ENCODE measurements at regions not wholly inside any gene's neighbourhood (a gene's known extent, or its start where the extent isn't known, plus 50 kb on each side); places are given as distances from the start of the nearest gene placed in this dataset.
"Not testable (repeated sequence)": the region's sequence is repeated elsewhere in the genome, so short reads cannot be mapped to it uniquely, and the experiment has no call there.

DNA sequence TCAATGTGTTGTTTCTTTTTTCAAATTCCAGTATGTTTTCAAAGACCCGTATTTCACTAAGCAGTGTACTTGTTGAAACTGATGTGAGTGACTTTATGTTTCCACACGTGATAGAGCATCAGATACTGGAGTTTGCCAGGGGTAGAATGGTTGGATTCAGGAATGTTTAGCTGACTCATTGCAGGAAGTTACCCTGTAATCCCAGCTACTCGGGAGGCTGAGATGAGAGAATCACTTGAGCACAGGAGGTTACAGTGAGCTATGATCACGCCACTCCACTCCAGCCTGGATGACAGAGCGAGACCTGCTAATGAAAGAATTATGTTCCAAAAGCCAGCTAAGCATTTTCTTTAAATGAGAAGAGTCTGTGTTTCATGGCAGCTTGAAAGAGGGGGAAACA lies 147.6 kb downstream of the RBMX2 start:
- not testable (repeated sequence) for H3K4me3 ChIP-seq (ENCODE audit: low read depth in 1 of 2, low read length in 2 of 2); H3K27ac ChIP-seq (ENCODE audit: low read depth in 2 of 2, low read length in 1 of 2); H3K9me3 ChIP-seq (ENCODE audit: control insufficient read depth in 2 of 2, insufficient read depth in 1 of 2, low read depth in 1 of 2, low read length in 1 of 2); H3K27me3 ChIP-seq (ENCODE audit: control insufficient read depth in 1 of 2, insufficient read depth in 2 of 2, low read length in 2 of 2); H3K36me3 ChIP-seq (ENCODE audit: control insufficient read depth in 2 of 2, insufficient read depth in 2 of 2, low read length in 1 of 2); H3K4me1 ChIP-seq (ENCODE audit: control insufficient read depth in 2 of 2, insufficient read depth in 2 of 2, low read length in 1 of 2)
- 51 to 61% methylated on average over 5 of the region's 5 CpGs for WGBS, 2 donors

DNA sequence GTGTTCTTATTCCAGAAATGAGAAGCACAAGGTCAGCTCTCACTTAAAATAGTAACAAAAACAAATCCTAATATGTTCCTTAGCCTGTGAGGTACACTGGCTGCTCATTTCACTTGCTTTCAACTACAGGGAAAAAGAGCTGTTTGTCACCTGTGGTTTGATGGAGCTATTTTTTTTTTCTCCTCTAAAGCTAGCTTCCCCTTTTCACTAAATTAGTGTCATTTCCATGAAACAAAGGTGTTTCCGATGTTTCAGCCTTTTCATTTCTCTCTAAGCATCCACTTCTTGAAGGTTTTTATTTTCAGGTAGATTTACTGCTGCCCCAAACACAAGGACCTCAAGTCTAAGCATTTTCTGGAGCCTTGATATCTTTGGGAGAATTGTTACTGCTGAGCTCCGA lies 148.6 kb downstream of the RBMX2 start:
- Histone ChIP-seq H3K4me1 (ENCODE audit: control insufficient read depth in 2 of 2, insufficient read depth in 2 of 2, low read length in 1 of 2) (no peaks in the 10 kb centered on the region), H3K36me3 (ENCODE audit: control insufficient read depth in 2 of 2, insufficient read depth in 2 of 2, low read length in 1 of 2) (no peaks in the 10 kb centered on the region), H3K4me3 (ENCODE audit: low read depth in 1 of 2, low read length in 2 of 2) (no peak overlapping the region), H3K9me3 (ENCODE audit: control insufficient read depth in 2 of 2, insufficient read depth in 1 of 2, low read depth in 1 of 2, low read length in 1 of 2) (no peaks in the 10 kb centered on the region), H3K27me3 (ENCODE audit: control insufficient read depth in 1 of 2, insufficient read depth in 2 of 2, low read length in 2 of 2) (peaks cover 0 to 3% of the 10 kb centered on the region in 2 donors), H3K27ac (ENCODE audit: low read depth in 2 of 2, low read length in 1 of 2) (no peak overlapping the region)
- 77 to 81% methylated on average over 2 of the region's 2 CpGs for WGBS, 2 donors

- H3K27me3 ChIP-seq (ENCODE audit: control insufficient read depth in 1 of 2, insufficient read depth in 2 of 2, low read length in 2 of 2), result peaks cover 0 to 5% of the 10 kb centered on the region in 2 donors
- H3K9me3 ChIP-seq (ENCODE audit: control insufficient read depth in 2 of 2, insufficient read depth in 1 of 2, low read depth in 1 of 2, low read length in 1 of 2), result no peaks in the 10 kb centered on the region
- H3K4me1 ChIP-seq (ENCODE audit: control insufficient read depth in 2 of 2, insufficient read depth in 2 of 2, low read length in 1 of 2), result no peaks in the 10 kb centered on the region
- H3K36me3 ChIP-seq (ENCODE audit: control insufficient read depth in 2 of 2, insufficient read depth in 2 of 2, low read length in 1 of 2), result no peaks in the 10 kb centered on the region
- 64 to 80% methylated on average over 6 of the region's 6 CpGs for WGBS, 2 donors
- no peak overlapping the region for H3K27ac ChIP-seq (ENCODE audit: low read depth in 2 of 2, low read length in 1 of 2)
- H3K4me3 ChIP-seq (ENCODE audit: low read depth in 1 of 2, low read length in 2 of 2), result no peak overlapping the region
Measured at GRCh38 chrX:130552444-130553073, 150.8 kb downstream of the RBMX2 start.

- H3K27ac ChIP-seq (ENCODE audit: low read depth in 2 of 2, low read length in 1 of 2), result no peak overlapping the region
- H3K36me3 ChIP-seq (ENCODE audit: control insufficient read depth in 2 of 2, insufficient read depth in 2 of 2, low read length in 1 of 2), result no peaks in the 10 kb centered on the region
- peaks cover 0 to 2% of the 10 kb centered on the region in 2 donors for H3K27me3 ChIP-seq (ENCODE audit: control insufficient read depth in 1 of 2, insufficient read depth in 2 of 2, low read length in 2 of 2)
- no peak overlapping the region for H3K4me3 ChIP-seq (ENCODE audit: low read depth in 1 of 2, low read length in 2 of 2)
- no peaks in the 10 kb centered on the region for H3K4me1 ChIP-seq (ENCODE audit: control insufficient read depth in 2 of 2, insufficient read depth in 2 of 2, low read length in 1 of 2)
- H3K9me3 ChIP-seq (ENCODE audit: control insufficient read depth in 2 of 2, insufficient read depth in 1 of 2, low read depth in 1 of 2, low read length in 1 of 2), result no peaks in the 10 kb centered on the region
- WGBS, 2 donors, result 76 to 88% methylated on average over 3 of the region's 3 CpGs
Measured at GRCh38 chrX:130555341-130555740, 153.6 kb downstream of the RBMX2 start.

- Histone ChIP-seq H3K27me3 (ENCODE audit: control insufficient read depth in 1 of 2, insufficient read depth in 2 of 2, low read length in 2 of 2) (peaks cover 0 to 2% of the 10 kb centered on the region in 2 donors), H3K4me3 (ENCODE audit: low read depth in 1 of 2, low read length in 2 of 2) (no peak overlapping the region), H3K36me3 (ENCODE audit: control insufficient read depth in 2 of 2, insufficient read depth in 2 of 2, low read length in 1 of 2) (no peaks in the 10 kb centered on the region), H3K27ac (ENCODE audit: low read depth in 2 of 2, low read length in 1 of 2) (no peak overlapping the region), H3K4me1 (ENCODE audit: control insufficient read depth in 2 of 2, insufficient read depth in 2 of 2, low read length in 1 of 2) (no peaks in the 10 kb centered on the region), H3K9me3 (ENCODE audit: control insufficient read depth in 2 of 2, insufficient read depth in 1 of 2, low read depth in 1 of 2, low read length in 1 of 2) (no peaks in the 10 kb centered on the region)
- WGBS, 2 donors, result 39 to 61% methylated on average over 3 of the region's 3 CpGs
Measured at GRCh38 chrX:130555757-130556156, 154.0 kb downstream of the RBMX2 start.

DNA sequence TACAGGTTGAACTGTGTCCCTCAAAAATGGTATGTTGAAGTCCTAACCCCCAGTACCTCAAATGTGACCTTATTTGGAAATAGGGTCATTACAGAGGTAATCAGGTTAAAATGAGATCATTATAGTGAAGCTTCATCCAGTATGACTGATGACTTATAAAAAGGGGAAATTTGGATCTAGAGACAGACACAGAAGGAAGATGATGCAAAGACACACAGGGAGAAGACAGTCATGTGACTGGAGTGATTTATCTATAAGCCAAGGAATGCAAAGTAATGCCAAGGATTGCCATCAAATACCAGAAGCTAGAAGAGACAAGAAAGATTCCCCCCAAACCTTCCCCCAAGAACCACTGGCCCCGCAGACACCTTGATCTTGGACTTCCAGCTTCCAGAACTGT lies 155.2 kb downstream of the RBMX2 start:
- H3K36me3 ChIP-seq (ENCODE audit: control insufficient read depth in 2 of 2, insufficient read depth in 2 of 2, low read length in 1 of 2), result no peaks in the 10 kb centered on the region
- no peaks in the 10 kb centered on the region for H3K4me1 ChIP-seq (ENCODE audit: control insufficient read depth in 2 of 2, insufficient read depth in 2 of 2, low read length in 1 of 2)
- WGBS, 2 donors, result 81 to 85% methylated on average over 1 of the region's 1 CpG
- no peak overlapping the region for H3K4me3 ChIP-seq (ENCODE audit: low read depth in 1 of 2, low read length in 2 of 2)
- H3K27me3 ChIP-seq (ENCODE audit: control insufficient read depth in 1 of 2, insufficient read depth in 2 of 2, low read length in 2 of 2), result peaks cover 0 to 2% of the 10 kb centered on the region in 2 donors
- no peak overlapping the region for H3K27ac ChIP-seq (ENCODE audit: low read depth in 2 of 2, low read length in 1 of 2)
- H3K9me3 ChIP-seq (ENCODE audit: control insufficient read depth in 2 of 2, insufficient read depth in 1 of 2, low read depth in 1 of 2, low read length in 1 of 2), result no peaks in the 10 kb centered on the region

DNA sequence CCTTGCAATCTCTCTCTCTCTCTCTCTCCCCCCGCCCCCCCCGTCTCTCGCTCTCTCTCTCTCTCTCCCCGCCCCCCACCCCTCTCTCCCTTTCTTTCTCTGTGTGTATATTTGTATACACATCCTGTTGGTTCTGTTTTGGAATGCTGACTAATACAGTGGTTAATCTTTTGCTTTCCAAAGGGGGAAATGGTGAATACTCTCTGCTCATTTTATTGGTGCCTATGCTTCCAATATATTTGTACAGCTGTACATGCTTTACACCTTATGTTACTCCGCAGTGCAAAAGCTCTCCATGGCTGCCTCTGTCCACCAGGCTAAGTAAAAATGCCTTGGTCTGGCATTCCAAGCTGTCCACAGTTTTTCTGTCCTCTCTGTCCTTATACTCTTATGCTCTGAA lies 158.8 kb downstream of the RBMX2 start:
- no peak overlapping the region for H3K4me3 ChIP-seq (ENCODE audit: low read depth in 1 of 2, low read length in 2 of 2)
- no peaks in the 10 kb centered on the region for H3K36me3 ChIP-seq (ENCODE audit: control insufficient read depth in 2 of 2, insufficient read depth in 2 of 2, low read length in 1 of 2)
- no peak overlapping the region for H3K27ac ChIP-seq (ENCODE audit: low read depth in 2 of 2, low read length in 1 of 2)
- no peaks in the 10 kb centered on the region for H3K4me1 ChIP-seq (ENCODE audit: control insufficient read depth in 2 of 2, insufficient read depth in 2 of 2, low read length in 1 of 2)
- 69 to 80% methylated on average over 4 to 5 of the region's 5 CpGs for WGBS, 2 donors
- no peaks in the 10 kb centered on the region for H3K9me3 ChIP-seq (ENCODE audit: control insufficient read depth in 2 of 2, insufficient read depth in 1 of 2, low read depth in 1 of 2, low read length in 1 of 2)
- H3K27me3 ChIP-seq (ENCODE audit: control insufficient read depth in 1 of 2, insufficient read depth in 2 of 2, low read length in 2 of 2), result peaks cover 0 to 2% of the 10 kb centered on the region in 2 donors

DNA sequence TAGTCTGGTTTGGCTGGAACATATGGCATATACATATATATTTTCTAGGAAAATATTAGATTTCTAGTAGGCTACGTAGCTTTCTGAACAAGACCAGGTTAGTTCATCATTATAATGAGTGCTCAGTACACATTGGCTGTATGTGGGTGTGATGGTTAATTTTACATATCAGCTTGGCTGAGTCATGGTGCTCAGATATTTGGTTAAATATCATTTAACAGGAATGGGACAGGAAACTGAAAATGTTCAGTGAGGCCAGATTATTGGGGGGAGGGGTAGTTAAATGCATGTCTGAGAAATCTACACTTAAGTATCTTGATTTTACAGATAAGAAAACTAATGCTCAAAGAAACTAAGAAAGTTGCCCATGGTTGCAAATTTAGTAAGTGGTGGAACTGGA lies 160.1 kb downstream of the RBMX2 start:
- Histone ChIP-seq H3K4me3 (ENCODE audit: low read depth in 1 of 2, low read length in 2 of 2) (no peak overlapping the region), H3K36me3 (ENCODE audit: control insufficient read depth in 2 of 2, insufficient read depth in 2 of 2, low read length in 1 of 2) (no peaks in the 10 kb centered on the region), H3K27ac (ENCODE audit: low read depth in 2 of 2, low read length in 1 of 2) (no peak overlapping the region), H3K9me3 (ENCODE audit: control insufficient read depth in 2 of 2, insufficient read depth in 1 of 2, low read depth in 1 of 2, low read length in 1 of 2) (no peaks in the 10 kb centered on the region), H3K27me3 (ENCODE audit: control insufficient read depth in 1 of 2, insufficient read depth in 2 of 2, low read length in 2 of 2) (peaks cover 0 to under 1% of the 10 kb centered on the region in 2 donors), H3K4me1 (ENCODE audit: control insufficient read depth in 2 of 2, insufficient read depth in 2 of 2, low read length in 1 of 2) (no peaks in the 10 kb centered on the region)
- WGBS, 2 donors, result 70 to 77% methylated on average over 1 of the region's 1 CpG

GRCh38 chrX:130563476-130563875 lies 161.7 kb downstream of the RBMX2 start:
- H3K9me3 ChIP-seq (ENCODE audit: control insufficient read depth in 2 of 2, insufficient read depth in 1 of 2, low read depth in 1 of 2, low read length in 1 of 2), result no peaks in the 10 kb centered on the region
- H3K36me3 ChIP-seq (ENCODE audit: control insufficient read depth in 2 of 2, insufficient read depth in 2 of 2, low read length in 1 of 2), result no peaks in the 10 kb centered on the region
- no peak overlapping the region for H3K4me3 ChIP-seq (ENCODE audit: low read depth in 1 of 2, low read length in 2 of 2)
- H3K27ac ChIP-seq (ENCODE audit: low read depth in 2 of 2, low read length in 1 of 2), result no peak overlapping the region
- H3K4me1 ChIP-seq (ENCODE audit: control insufficient read depth in 2 of 2, insufficient read depth in 2 of 2, low read length in 1 of 2), result no peaks in the 10 kb centered on the region
- H3K27me3 ChIP-seq (ENCODE audit: control insufficient read depth in 1 of 2, insufficient read depth in 2 of 2, low read length in 2 of 2), result no peaks in the 10 kb centered on the region
- WGBS, 2 donors, result 78 to 93% methylated on average over 2 of the region's 2 CpGs

GRCh38 chrX:130566028-130566683 lies 164.4 kb downstream of the RBMX2 start:
- Histone ChIP-seq H3K9me3 (ENCODE audit: control insufficient read depth in 2 of 2, insufficient read depth in 1 of 2, low read depth in 1 of 2, low read length in 1 of 2) (no peaks in the 10 kb centered on the region), H3K4me3 (ENCODE audit: low read depth in 1 of 2, low read length in 2 of 2) (no peak overlapping the region), H3K36me3 (ENCODE audit: control insufficient read depth in 2 of 2, insufficient read depth in 2 of 2, low read length in 1 of 2) (no peaks in the 10 kb centered on the region), H3K27ac (ENCODE audit: low read depth in 2 of 2, low read length in 1 of 2) (no peak overlapping the region), H3K4me1 (ENCODE audit: control insufficient read depth in 2 of 2, insufficient read depth in 2 of 2, low read length in 1 of 2) (no peaks in the 10 kb centered on the region), H3K27me3 (ENCODE audit: control insufficient read depth in 1 of 2, insufficient read depth in 2 of 2, low read length in 2 of 2) (no peaks in the 10 kb centered on the region)
- 43 to 59% methylated on average over 4 of the region's 4 CpGs for WGBS, 2 donors
